HG03457 (cell line): ENCODE measurements at regions not wholly inside any gene's neighbourhood (a gene's known extent, or its start where the extent isn't known, plus 50 kb on each side); places are given as distances from the start of the nearest gene placed in this dataset.

Source experiments
- ATAC-seq: cut with Tn5 transposase; IDR thresholded peaks from one replicate; pipeline ENCODE4 v1.9.1; 2021; ENCODE audit warnings: moderate number of reproducible peaks; ENCODE audit not compliant: unreplicated experiment

DNA sequence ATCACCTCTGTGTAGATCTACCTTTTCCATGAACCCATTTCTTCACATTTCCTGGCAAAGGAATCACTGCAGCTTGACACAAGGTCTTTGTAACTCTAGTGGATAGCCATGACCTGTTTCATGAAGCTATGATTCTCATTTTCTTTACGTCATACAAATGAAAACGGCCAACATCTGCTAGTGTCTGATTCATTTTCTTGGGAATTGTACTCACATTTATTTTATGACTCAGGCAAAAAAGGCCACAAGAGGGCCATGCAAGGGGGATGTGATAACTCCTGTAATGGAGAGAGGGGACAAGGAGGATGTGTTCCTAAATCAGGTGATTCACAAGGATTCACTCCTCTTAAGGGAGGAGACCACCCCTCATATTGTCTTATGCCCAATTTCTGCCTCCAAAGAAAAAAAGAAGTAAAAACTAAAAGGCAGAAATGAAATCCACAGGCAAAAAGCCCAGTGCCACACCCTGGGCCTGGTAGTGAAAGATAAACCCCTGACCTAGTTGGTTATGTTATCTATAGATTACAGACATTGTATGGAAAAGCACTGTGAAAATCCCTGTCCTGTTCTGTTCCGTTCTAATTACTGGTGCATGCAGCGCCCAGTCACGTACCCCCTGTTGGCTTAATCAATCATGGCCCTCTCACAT is 249.9 kb downstream of the IPMK start:
- no peak for ATAC-seq

- ATAC-seq, result no peak
Observed at GRCh38 chr10:58016614-58017013, 251.1 kb downstream of the IPMK start.

GRCh38 chr10:58014436-58014835 is 253.3 kb downstream of the IPMK start:
- no peak for ATAC-seq

GRCh38 chr10:58013406-58013805 is 254.3 kb downstream of the IPMK start:
- ATAC-seq, result no peak

- ATAC-seq, result no peak
Observed at GRCh38 chr10:58010073-58010702, 257.5 kb downstream of the IPMK start.

DNA sequence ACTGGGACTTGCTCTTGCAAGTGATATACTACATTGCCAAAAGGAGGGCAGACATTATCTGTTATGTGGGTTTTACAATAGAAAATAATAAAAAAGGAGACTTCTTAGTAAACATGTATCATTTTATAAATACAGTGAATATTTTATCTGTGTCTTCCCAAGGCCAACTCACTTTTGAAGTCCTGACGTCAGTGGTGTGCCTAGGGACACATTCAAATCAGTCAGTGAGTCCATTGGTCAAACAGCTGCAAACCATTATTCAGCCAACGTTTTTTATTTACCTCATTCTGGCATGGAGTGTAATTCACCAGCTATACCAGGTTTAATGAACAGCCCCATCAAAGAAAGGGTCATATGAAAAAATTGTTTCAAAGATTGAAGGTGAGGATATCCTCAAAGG is 263.7 kb downstream of the IPMK start:
- no peak for ATAC-seq

DNA sequence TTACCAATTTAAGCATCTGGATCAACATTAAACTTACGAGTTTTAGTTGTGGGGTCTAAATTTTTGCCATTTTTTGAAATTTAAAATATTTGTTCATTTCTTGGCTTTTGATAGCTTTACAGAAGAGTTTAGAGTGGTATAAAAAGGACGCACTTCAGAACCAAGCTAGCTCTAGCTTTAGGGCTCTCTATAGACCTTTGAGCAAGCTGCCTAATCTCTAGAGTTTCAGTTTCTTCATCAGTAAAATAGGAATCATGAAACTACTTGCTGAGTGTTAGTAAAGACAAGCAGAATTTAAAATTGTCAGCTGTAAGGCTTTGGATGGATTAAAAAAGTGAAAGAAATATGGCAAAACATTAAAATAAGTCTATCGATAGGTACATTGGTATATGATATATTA is 266.5 kb downstream of the IPMK start:
- ATAC-seq, result no peak

DNA sequence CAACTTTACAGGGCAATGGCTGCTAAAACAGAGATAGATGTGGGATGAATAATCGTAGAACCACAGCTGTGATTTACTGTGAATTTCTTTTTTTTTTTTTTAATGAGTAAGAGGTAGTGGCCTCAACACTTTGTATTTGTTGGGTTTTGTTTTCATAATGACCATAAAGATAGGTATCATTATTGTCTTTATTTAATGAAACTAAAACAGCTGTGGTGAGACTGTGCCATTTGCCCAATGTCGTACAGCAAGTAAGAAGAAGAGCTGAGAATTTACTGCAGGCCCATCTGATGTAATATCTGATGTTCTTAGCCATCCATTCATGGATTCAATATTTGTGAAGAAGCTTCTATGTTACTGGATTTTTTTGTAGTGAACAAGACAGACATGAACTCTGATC is 271.2 kb downstream of the IPMK start:
- no peak for ATAC-seq

DNA sequence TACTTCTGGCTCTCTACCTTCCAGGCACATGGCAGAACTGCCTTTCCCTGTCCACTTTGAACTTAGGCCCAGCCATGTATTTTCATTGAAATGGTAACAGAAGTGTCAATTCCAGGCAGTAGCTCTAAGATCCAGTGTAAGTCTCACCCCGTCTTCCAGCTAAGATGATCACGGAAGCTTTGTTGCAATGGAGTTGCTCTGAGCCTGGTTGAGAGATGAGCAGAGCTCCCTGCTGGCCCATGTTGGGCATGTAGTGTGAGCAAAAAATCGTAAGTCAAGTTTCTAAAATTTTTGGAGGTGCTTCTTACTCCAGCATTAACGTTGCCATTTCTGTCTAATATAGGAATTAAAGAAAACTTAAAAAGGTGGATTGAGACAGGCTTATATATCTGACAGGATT is 274.4 kb downstream of the IPMK start:
- ATAC-seq, result no peak

DNA sequence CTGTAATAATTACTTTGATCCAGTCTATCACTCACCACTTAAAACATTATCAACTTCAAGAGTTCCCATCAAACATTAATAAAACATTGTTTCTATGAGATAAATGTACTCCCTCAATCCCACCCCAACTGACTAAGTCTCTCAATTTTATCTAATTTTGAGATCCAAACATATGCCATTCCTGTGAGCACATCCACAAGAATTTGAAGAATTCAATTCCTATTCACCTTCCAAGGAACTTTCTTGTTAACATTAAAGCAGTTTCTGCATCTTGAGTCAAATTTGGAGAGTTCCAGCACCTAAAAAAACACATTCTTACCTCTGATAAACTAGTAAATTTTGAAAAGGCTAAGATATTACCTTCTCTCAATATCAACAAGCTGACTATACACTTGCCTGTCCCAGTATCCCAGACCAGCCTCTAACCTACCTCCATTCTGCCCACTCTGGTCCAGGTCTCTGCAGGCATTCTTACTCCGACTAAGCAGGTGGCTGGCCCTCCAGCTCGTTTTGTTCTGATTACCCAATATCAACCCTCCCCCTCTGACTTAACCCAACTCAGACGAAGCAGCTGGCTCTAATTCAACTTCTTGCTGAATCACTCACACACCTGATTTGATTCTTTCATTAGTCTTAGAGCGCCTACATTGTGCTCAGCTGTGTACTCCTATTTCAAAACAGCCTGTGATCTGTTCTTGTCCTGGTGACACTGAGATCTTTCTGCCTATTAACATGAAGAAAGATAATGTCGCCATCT is 275.2 kb downstream of the IPMK start:
- ATAC-seq, result no peak

GRCh38 chr10:57988964-57989363 is 278.7 kb downstream of the IPMK start:
- ATAC-seq, result no peak

DNA sequence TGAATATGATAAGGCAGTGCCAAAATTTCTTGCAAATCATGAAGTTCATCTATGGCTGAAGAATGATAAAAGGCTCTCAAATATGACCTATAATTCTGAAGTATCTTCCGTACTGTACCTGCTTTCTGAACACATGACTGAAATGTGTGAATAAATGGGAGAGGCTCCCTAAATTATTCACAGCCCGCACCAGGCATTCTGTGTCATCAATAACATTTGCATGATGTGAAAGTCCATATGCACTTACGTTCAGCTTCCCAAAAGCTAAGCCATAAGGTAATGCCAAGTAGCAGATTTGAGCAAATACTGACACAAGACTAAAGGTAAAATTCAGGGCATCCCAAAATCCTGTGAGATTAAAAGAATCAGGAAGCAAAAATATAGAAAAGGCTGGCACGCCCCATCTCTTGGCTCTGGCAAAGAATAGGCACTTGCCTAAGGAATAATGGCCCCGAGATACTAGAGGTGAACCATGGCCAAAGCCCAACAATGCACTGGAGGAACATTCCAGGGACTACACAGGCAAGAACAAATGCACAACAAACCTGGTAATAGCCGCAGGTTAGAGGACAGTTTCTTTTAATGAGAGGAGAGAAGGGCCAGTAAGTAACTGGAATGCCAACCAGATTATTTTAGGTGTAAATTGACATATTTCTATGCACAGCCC is 280.5 kb downstream of the IPMK start:
- ATAC-seq, result no peak

DNA sequence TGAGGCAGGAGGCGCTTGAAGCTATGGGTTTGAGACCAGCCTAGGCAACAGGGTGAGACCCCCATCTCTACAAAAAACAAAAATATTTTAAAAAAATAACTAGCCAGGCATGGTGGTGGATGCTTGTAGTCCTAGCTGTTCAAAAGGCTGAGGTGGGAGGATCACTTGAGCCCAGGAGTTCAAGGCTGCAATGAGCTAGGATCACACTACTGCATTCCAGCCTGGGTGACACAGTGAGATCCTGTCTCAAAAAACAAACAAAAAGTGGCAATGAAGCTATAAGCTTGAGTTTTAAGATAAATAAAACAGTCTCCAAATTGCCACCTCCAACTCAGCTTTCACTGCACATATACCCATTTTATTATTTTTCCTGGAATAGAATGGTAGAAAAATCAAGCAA is 281.3 kb downstream of the IPMK start:
- ATAC-seq, result no peak

- no peak for ATAC-seq
Observed at GRCh38 chr10:57983281-57983791, 284.4 kb downstream of the IPMK start.

- ATAC-seq, result no peak
Observed at GRCh38 chr10:57982091-57982490, 285.6 kb downstream of the IPMK start.

GRCh38 chr10:57979956-57980355 is 287.7 kb downstream of the IPMK start:
- ATAC-seq, result no peak

GRCh38 chr10:57979491-57979890 is 288.2 kb downstream of the IPMK start:
- ATAC-seq, result no peak

- no peak for ATAC-seq
Observed at GRCh38 chr10:57977262-57977661, 290.4 kb downstream of the IPMK start.

GRCh38 chr10:57973451-57973850 is 294.2 kb downstream of the IPMK start:
- ATAC-seq, result no peak

- ATAC-seq, result no peak
Observed at GRCh38 chr10:57972783-57973182, 294.9 kb downstream of the IPMK start.

GRCh38 chr10:57968328-57969016 is 299.2 kb downstream of the IPMK start:
- ATAC-seq, result no peak
